ENCODE measurements at regions not wholly inside any gene's neighbourhood (a gene's known extent, or its start where the extent isn't known, plus 50 kb on each side); places are given as distances from the start of the nearest gene placed in this dataset.
"Not testable (repeated sequence)": the region's sequence is repeated elsewhere in the genome, so short reads cannot be mapped to it uniquely, and the experiment has no call there.

GRCh38 chr4:188372058-188372457 lies 232.8 kb downstream of the TRIML1 start:
- no peak for DNase-seq (ENCODE audit: low read depth, low spot score)

GRCh38 chr4:188372829-188373228 lies 233.6 kb downstream of the TRIML1 start:
- DNase-seq (ENCODE audit: low read depth, low spot score): peak; percentile 37

GRCh38 chr4:188374871-188375270 lies 235.6 kb downstream of the TRIML1 start:
- DNase-seq (ENCODE audit: low read depth, low spot score): no peak

GRCh38 chr4:188377816-188378215 lies 238.6 kb downstream of the TRIML1 start:
- DNase-seq (ENCODE audit: low read depth, low spot score): no peak

- no peak for DNase-seq (ENCODE audit: low read depth, low spot score)
Observed at GRCh38 chr4:188383180-188383579, 243.9 kb downstream of the TRIML1 start.

- peak; percentile 14 for DNase-seq (ENCODE audit: low read depth, low spot score)
Observed at GRCh38 chr4:188387179-188387791, 248.0 kb downstream of the TRIML1 start.

- peak; percentile 4 for DNase-seq (ENCODE audit: low read depth, low spot score)
Observed at GRCh38 chr4:188391349-188391748, 252.1 kb downstream of the TRIML1 start.

DNA sequence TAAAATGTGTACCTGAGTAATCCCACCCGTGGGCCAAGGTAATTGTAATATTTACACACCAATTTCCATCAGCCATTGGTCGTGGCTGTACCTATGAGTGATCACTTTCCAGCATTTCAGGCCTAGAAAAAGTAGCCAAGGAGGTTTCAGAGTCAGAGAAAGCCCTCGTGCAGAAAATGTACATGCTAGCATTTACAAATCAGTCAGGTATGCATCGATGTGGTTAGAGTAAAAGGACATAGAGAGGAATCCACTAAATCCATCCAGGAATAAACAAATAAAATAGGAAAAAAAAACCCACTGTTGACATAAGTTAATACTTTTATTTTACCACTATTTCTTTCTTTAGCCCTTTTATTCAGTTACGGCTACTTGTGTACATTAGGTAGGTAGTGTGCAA lies 256.8 kb downstream of the TRIML1 start:
- DNase-seq (ENCODE audit: low read depth, low spot score): no peak

GRCh38 chr4:188399834-188400233 lies 260.6 kb downstream of the TRIML1 start:
- peak; percentile 80 for DNase-seq (ENCODE audit: low read depth, low spot score)

DNA sequence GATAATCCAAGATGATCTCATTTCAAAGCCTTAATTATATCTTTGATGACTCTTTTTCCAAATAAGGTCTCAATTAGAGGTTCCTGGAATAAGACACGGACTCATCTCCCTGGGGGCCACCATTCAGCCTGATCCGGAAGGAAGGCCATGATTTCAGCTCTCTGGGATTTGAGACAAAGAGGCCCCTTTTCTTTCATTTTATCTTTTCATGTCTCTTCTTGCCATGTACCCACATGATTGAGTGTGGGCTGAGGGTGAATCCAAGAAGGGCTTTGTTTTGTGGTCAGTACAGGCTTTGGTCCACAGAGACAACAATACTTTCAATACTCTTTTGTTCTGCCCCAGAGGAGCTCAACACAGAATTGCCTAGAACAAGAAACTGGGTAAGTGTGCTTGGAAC lies 261.2 kb downstream of the TRIML1 start:
- peak; percentile 5 for DNase-seq (ENCODE audit: low read depth, low spot score)

DNA sequence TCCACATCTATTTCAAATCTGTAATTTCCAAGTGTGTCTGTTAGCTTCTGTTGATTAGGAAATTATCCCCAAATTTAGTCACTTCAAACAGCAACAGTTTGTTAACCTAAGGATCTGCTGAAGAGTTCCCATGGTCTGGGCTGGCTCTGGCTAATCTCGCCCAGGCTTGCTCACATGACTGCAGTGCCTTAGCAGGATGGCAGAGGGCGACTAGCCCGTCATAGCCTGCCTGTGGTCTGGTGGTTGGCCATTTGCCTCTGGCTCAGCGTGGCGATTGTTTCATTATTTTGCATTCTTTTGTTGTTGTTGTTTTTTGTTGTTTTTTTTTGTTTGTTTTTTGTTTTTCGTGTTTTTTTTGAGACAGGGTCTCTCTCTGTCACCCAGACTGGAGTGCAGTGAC lies 264.0 kb downstream of the TRIML1 start:
- DNase-seq (ENCODE audit: low read depth, low spot score): peak; percentile 11

GRCh38 chr4:188405071-188405835 lies 266.0 kb downstream of the TRIML1 start:
- not testable (repeated sequence) for DNase-seq (ENCODE audit: low read depth, low spot score)

GRCh38 chr4:188408244-188409030 lies 269.2 kb downstream of the TRIML1 start:
- DNase-seq (ENCODE audit: low read depth, low spot score): no peak

DNA sequence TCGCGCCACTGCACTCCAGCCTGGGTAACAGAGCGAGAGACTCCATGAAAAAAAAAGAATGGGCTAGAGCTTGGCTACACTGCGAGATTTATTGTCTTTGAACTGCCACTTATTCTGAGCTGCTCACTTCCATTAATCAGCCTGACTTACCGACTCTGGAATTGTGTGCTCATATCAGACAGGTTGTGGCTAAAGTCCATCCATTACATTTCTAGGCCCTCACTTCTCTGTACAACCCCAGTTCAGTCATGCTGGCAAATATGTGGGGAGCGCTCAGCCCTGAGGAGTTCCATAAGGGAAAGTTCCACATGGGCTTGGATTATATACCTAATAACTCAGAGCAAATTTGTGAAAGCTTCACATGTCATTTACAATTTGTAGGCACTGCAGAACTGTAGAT lies 270.6 kb downstream of the TRIML1 start:
- DNase-seq (ENCODE audit: low read depth, low spot score): no peak

GRCh38 chr4:188411805-188412204 lies 272.6 kb downstream of the TRIML1 start:
- DNase-seq (ENCODE audit: low read depth, low spot score): no peak

DNA sequence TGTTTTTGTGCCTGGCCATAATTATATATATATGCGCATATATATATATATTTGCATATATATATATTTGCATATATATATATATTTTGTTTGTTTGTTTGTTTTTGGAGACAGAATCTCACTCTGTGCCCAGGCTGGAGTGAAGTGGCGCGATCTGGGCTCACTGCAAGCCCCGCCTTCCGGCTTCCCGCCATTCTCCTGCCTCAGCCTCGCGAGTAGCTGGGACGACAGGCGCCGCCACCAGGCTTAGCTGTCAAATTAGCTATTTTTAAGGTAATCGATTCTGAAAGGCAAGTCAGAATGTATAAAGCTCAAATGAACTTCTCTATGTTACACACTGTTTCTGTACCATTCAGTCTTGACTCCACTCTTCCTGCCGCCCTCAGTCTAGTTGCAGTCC lies 273.3 kb downstream of the TRIML1 start:
- no peak for DNase-seq (ENCODE audit: low read depth, low spot score)

GRCh38 chr4:188414441-188414840 lies 275.2 kb downstream of the TRIML1 start:
- DNase-seq (ENCODE audit: low read depth, low spot score): no peak

GRCh38 chr4:188417181-188417580 lies 277.9 kb downstream of the TRIML1 start:
- peak; percentile 36 for DNase-seq (ENCODE audit: low read depth, low spot score)

GRCh38 chr4:188423039-188423438 lies 283.8 kb downstream of the TRIML1 start:
- DNase-seq (ENCODE audit: low read depth, low spot score): no peak

GRCh38 chr4:188428935-188429334 lies 289.7 kb downstream of the TRIML1 start:
- peak; percentile 74 for DNase-seq (ENCODE audit: low read depth, low spot score)

- no peak for DNase-seq (ENCODE audit: low read depth, low spot score)
Observed at GRCh38 chr4:188429965-188430364, 290.7 kb downstream of the TRIML1 start.

- no peak for DNase-seq (ENCODE audit: low read depth, low spot score)
Observed at GRCh38 chr4:188430384-188430783, 291.1 kb downstream of the TRIML1 start.

DNA sequence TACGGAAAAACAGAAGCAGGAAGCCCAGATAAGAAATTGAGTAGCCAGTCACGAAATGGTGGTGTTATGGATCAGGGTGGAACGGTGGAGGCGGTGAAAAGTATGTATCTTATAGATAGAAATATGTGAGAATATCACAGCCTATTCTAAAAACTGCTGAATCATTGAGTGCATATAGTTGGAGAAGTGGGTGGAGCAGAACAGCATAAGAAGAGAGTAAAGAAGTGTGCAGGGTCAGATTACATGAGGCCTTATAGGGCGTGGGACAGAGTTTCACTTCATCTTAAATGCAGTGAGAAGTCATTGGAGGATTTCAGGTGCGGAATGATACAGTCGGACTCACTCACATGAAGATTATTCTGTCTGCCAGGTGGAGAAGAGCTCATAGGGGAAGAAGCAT lies 293.1 kb downstream of the TRIML1 start:
- no peak for DNase-seq (ENCODE audit: low read depth, low spot score)

Measured in ELF-1 (cell line).